ENCODE measurements at regions not wholly inside any gene's neighbourhood (a gene's known extent, or its start where the extent isn't known, plus 50 kb on each side); places are given as distances from the start of the nearest gene placed in this dataset.

DNA sequence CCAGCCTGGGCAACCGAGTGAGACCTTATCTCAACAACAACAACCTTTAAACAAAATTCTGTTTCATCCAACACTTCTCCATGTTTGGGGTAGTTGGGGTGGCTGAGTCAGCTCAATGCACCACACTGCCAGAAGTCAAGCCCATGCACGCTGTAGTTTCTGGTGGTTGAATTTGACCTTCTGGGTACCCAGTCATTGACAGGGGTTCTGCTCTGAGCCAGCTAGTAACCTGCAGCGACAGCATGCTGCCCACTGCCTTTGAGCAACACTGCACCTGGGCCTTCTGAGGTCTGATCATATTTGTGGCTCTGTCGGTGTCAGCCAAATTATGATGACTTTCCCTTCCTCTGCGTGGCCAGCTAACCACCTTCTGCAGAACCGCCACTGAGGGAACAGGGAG, 84.6 kb upstream of the ZNF438 start:
- Histone ChIP-seq H3K4me2 (no peak overlapping the region), H3K9ac (no peak overlapping the region), H4K20me1 (ENCODE audit: insufficient read depth) (no peaks in the 10 kb centered on the region), H2AFZ (ENCODE audit: low read depth) (no peak overlapping the region), H3K27ac (ENCODE audit: low read depth in 2 of 2, low read length in 1 of 2) (no peak overlapping the region), H3K27me3 (ENCODE audit: insufficient read depth) (no peaks in the 10 kb centered on the region), H3K4me3 (ENCODE audit: low read depth in 2 of 2, low read length in 1 of 2) (no peak overlapping the region), H3K9me2 (no peaks in the 10 kb centered on the region), H3K36me3 (replicated peaks in 1 of 2; ENCODE audit: control insufficient read depth in 1 of 2, insufficient read depth in 2 of 2, low read length in 1 of 2) (no peaks in the 10 kb centered on the region), H3K9me3 (no peaks in the 10 kb centered on the region), H3K79me2 (ENCODE audit: insufficient read depth) (no peaks in the 10 kb centered on the region), H3F3A (replicated peaks; ENCODE audit: insufficient read depth) (no peaks in the 10 kb centered on the region), H3K4me1 (ENCODE audit: control insufficient read depth in 1 of 2, insufficient read depth in 2 of 2, low read depth in 1 of 2, low read length in 1 of 2) (peaks cover 0 to 5% of the 10 kb centered on the region in 2 experiments; a peak in 1 of 4 replicates)
- CTCF ChIA-PET: interaction anchor here (0.6 to 0.7 kb wide), 2 partner anchors 266 to 367 kb away, joined by 3 read pairs; no protein-coding TSS in a partner anchor
- TF ChIP-seq, protein P1, sequence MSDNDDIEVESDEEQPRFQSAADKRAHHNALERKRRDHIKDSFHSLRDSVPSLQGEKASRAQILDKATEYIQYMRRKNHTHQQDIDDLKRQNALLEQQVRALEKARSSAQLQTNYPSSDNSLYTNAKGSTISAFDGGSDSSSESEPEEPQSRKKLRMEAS (IDR thresholded peaks at IDR 0.05; ENCODE audit: low read depth): no peak
- no peak for TF ChIP-seq ELF1 (IDR thresholded peaks at IDR 0.05)
- TF ChIP-seq, protein P2, sequence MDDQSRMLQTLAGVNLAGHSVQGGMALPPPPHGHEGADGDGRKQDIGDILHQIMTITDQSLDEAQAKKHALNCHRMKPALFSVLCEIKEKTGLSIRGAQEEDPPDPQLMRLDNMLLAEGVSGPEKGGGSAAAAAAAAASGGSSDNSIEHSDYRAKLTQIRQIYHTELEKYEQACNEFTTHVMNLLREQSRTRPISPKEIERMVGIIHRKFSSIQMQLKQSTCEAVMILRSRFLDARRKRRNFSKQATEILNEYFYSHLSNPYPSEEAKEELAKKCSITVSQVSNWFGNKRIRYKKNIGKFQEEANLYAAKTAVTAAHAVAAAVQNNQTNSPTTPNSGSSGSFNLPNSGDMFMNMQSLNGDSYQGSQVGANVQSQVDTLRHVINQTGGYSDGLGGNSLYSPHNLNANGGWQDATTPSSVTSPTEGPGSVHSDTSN (IDR thresholded peaks at IDR 0.05): no peak
- TF ChIP-seq TAF1 (IDR thresholded peaks at IDR 0.05; ENCODE audit: borderline replicate concordance, low read depth, low read length): no peak
- TF ChIP-seq RAD21 (IDR thresholded peaks at IDR 0.05; ENCODE audit: low read length): no peak
- TF ChIP-seq, protein P3, sequence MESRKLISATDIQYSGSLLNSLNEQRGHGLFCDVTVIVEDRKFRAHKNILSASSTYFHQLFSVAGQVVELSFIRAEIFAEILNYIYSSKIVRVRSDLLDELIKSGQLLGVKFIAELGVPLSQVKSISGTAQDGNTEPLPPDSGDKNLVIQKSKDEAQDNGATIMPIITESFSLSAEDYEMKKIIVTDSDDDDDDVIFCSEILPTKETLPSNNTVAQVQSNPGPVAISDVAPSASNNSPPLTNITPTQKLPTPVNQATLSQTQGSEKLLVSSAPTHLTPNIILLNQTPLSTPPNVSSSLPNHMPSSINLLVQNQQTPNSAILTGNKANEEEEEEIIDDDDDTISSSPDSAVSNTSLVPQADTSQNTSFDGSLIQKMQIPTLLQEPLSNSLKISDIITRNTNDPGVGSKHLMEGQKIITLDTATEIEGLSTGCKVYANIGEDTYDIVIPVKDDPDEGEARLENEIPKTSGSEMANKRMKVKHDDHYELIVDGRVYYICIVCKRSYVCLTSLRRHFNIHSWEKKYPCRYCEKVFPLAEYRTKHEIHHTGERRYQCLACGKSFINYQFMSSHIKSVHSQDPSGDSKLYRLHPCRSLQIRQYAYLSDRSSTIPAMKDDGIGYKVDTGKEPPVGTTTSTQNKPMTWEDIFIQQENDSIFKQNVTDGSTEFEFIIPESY (IDR thresholded peaks at IDR 0.05; ENCODE audit: borderline replicate concordance, low read depth): no peak
- no peak for TF ChIP-seq FOXJ3 (CRISPR knock-in tag; IDR thresholded peaks at IDR 0.05)
- no peak for TF ChIP-seq POLR2AphosphoS5 (IDR thresholded peaks at IDR 0.05; ENCODE audit: low read depth, low read length)
- no peak for TF ChIP-seq CHD2 (IDR thresholded peaks at IDR 0.05; ENCODE audit: low read length, partially characterized antibody)
- no peak for TF ChIP-seq NFIC (IDR thresholded peaks at IDR 0.05; ENCODE audit: borderline replicate concordance)
- no peak for TF ChIP-seq GATA2 (CRISPR knock-in tag; IDR thresholded peaks at IDR 0.05)
- TF ChIP-seq MXI1 (IDR thresholded peaks at IDR 0.05; ENCODE audit: low read depth, low read length): no peak
- TF ChIP-seq TEAD4 (IDR thresholded peaks at IDR 0.05; ENCODE audit: borderline replicate concordance, insufficient read depth): no peak
- TF ChIP-seq, protein P4, sequence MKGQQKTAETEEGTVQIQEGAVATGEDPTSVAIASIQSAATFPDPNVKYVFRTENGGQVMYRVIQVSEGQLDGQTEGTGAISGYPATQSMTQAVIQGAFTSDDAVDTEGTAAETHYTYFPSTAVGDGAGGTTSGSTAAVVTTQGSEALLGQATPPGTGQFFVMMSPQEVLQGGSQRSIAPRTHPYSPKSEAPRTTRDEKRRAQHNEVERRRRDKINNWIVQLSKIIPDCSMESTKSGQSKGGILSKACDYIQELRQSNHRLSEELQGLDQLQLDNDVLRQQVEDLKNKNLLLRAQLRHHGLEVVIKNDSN (IDR thresholded peaks at IDR 0.05; ENCODE audit: borderline replicate concordance, low read depth): no peak
- no peak for TF ChIP-seq SMC3 (IDR thresholded peaks at IDR 0.05; ENCODE audit: low read depth, low read length)
- TF ChIP-seq RXRA (IDR thresholded peaks at IDR 0.05; ENCODE audit: borderline replicate concordance, low read depth): no peak
- TF ChIP-seq GABPA (IDR thresholded peaks at IDR 0.05; ENCODE audit: low read depth): no peak
- 71% methylated on average over 6 of the region's 6 CpGs for WGBS (ENCODE audit: low lambda C conversion rate)
- POLR2A ChIA-PET: no interaction called here
- no peak for DNase-seq
